ENCODE measurements at regions not wholly inside any gene's neighbourhood (a gene's known extent, or its start where the extent isn't known, plus 50 kb on each side); places are given as distances from the start of the nearest gene placed in this dataset.
"Not testable (repeated sequence)": the region's sequence is repeated elsewhere in the genome, so short reads cannot be mapped to it uniquely, and the experiment has no call there.

GRCh38 chr18:968910-969309 lies 64.2 kb downstream of the ADCYAP1 start:
- TF ChIP-seq SP1 (IDR thresholded peaks at IDR 0.05); HDGF (IDR thresholded peaks at IDR 0.05; ENCODE audit: borderline replicate concordance); FOXM1 (IDR thresholded peaks at IDR 0.05; ENCODE audit: borderline replicate concordance); FOXK2 (IDR thresholded peaks at IDR 0.05); PKNOX1 (IDR thresholded peaks at IDR 0.05); ARNT (IDR thresholded peaks at IDR 0.05): not testable (repeated sequence)

Data from HEK293T (cell line).